K562 (cell line): ENCODE measurements at regions not wholly inside any gene's neighbourhood (a gene's known extent, or its start where the extent isn't known, plus 50 kb on each side); places are given as distances from the start of the nearest gene placed in this dataset.

Experiments
- ATAC-seq: fragments of 200-7000 bp; cut with Tn5 transposase; 3 replicates; pipeline ENCODE4 v1.9.1; 2020; ENCODE audit warnings: moderate library complexity
- BruUV-seq: library from RNA; stranded (reverse); fragments of 400-500 nt; replicated peaks from 2 replicates; lab custom pipeline; 2021; lab: Mats Ljungman, UMichigan
- CTCF ChIA-PET: fragments of 300-600 bp; formaldehyde crosslinking; extraction: SDS; loops from one replicate; lab custom pipeline; 2021; ENCODE audit warnings: low intra/inter-chr PET ratio; lab: Yijun Ruan, JAX
- POLR2A ChIA-PET: fragments of 300-600, 350-650 bp; sonication (Branson Sonifier 250); formaldehyde crosslinking; extraction: SDS; loops from one replicate; lab custom pipeline; 2021; ENCODE audit warnings: antibody characterized with exemption, inconsistent platforms; lab: Yijun Ruan, JAX
- DNase-seq, 4 experiments: peaks; one replicate each; pipeline versions ENCODE4 v3.0.0 to v3.0.0-alpha.2; 2011 to 2018; ENCODE audit warnings: low spot score in 3 of 4, mixed read lengths in 3 of 4; ENCODE audit errors: extremely low read depth in 1 of 4
- FAIRE-seq: peaks from 2 replicates; lab custom pipeline; 2011; peaks lifted over from hg19 to GRCh38; lab: Jason Lieb, UNC
- H2AFZ ChIP-seq: 2 replicates; pipeline ENCODE4 v1.6.0; 2011; ENCODE audit warnings: low read depth, low read length, control low read depth, inconsistent platforms
- H3K27ac ChIP-seq: fragments of 200-600 bp; 3 replicates; pipeline ENCODE4 v1.8.0; 2011; ENCODE audit warnings: low read depth, mild to moderate bottlenecking, control low read depth, inconsistent platforms, low read length, moderate library complexity, mixed read lengths; ENCODE audit errors: extremely low read depth
- H3K27me3 ChIP-seq, 2 experiments: fragments of 300-600 bp in 1 of 2; 2 replicates in 1 of 2; 3 replicates in 1 of 2; pipeline versions ENCODE4 v1.6.0 to v1.8.0; 2011; ENCODE audit warnings: inconsistent platforms in 2 of 2, low read length in 2 of 2, mild to moderate bottlenecking in 1 of 2, mixed read lengths in 1 of 2, moderate library complexity in 1 of 2; ENCODE audit not compliant: control insufficient read depth in 2 of 2, insufficient read depth in 2 of 2
- H3K36me3 ChIP-seq: fragments of 300-600 bp; 3 replicates; pipeline ENCODE4 v1.8.0; 2011; ENCODE audit warnings: mild to moderate bottlenecking, low read length, inconsistent platforms; ENCODE audit not compliant: control insufficient read depth, insufficient read depth
- H3K4me1 ChIP-seq, 2 experiments: fragments of 200-600 bp in 1 of 2; replicated peaks in 1 of 2; 2 replicates in 1 of 2; 3 replicates in 1 of 2; pipeline versions ENCODE4 v1.5.1 to v1.8.0; 2011; ENCODE audit warnings: inconsistent platforms in 2 of 2, low read length in 2 of 2, mild to moderate bottlenecking in 1 of 2, mixed read lengths in 1 of 2, moderate library complexity in 1 of 2; ENCODE audit not compliant: control insufficient read depth in 2 of 2, insufficient read depth in 2 of 2
- H3K4me2 ChIP-seq: 2 replicates; pipeline ENCODE4 v1.6.1; 2011; ENCODE audit warnings: low read length, control low read depth, inconsistent platforms, mixed read lengths; ENCODE audit not compliant: insufficient read depth
- H3K4me3 ChIP-seq: fragments of 200-600 bp; sonication (generic), shearing (Covaris generic); 2 replicates; pipeline ENCODE4 v1.5.1; 2016; ENCODE audit warnings: control low read depth, inconsistent platforms
- H3K79me2 ChIP-seq: fragments of 200-600 bp; 3 replicates; pipeline ENCODE4 v1.8.0; 2011; ENCODE audit warnings: low read length, inconsistent platforms; ENCODE audit not compliant: control insufficient read depth, insufficient read depth
- H3K9ac ChIP-seq, 2 experiments: 2 replicates each; pipeline versions ENCODE4 v1.6.0 to v1.6.1; 2011; ENCODE audit warnings: low read depth in 2 of 2, low read length in 2 of 2, control low read depth in 1 of 2, inconsistent platforms in 1 of 2, mild to moderate bottlenecking in 1 of 2, mixed read lengths in 1 of 2; ENCODE audit not compliant: insufficient read depth in 1 of 2
- H3K9me1 ChIP-seq: one replicate; pipeline ENCODE4 v1.6.0; 2011; ENCODE audit warnings: inconsistent platforms, mild to moderate bottlenecking, low read length, moderate library complexity; ENCODE audit not compliant: control insufficient read depth, insufficient read depth
- H3K9me3 ChIP-seq: replicated peaks from 2 replicates; pipeline ENCODE4 v1.5.1; 2011; ENCODE audit warnings: low read depth, low read length, inconsistent platforms; ENCODE audit not compliant: control insufficient read depth, insufficient read depth
- H4K20me1 ChIP-seq: replicated peaks from 2 replicates; pipeline ENCODE4 v1.6.1; 2011; ENCODE audit warnings: low read length, inconsistent platforms, mixed read lengths; ENCODE audit not compliant: control insufficient read depth, insufficient read depth
- ETS1 ChIP-seq: conservative IDR thresholded peaks from 2 replicates; pipeline ENCODE4 v1.6.1; 2011; ENCODE audit warnings: low read depth, mild to moderate bottlenecking, low read length; ENCODE audit not compliant: control insufficient read depth
- GATAD2B ChIP-seq: fragments of 450-650 bp; IDR thresholded peaks from 2 replicates; pipeline ENCODE4 v1.6.1; 2017; ENCODE audit warnings: mild to moderate bottlenecking, borderline replicate concordance
- TGIF2 ChIP-seq: sonication (generic); formaldehyde crosslinking; IDR thresholded peaks from 2 replicates; pipeline ENCODE4 v1.8.1; 2022; ENCODE audit warnings: mild to moderate bottlenecking, missing genetic modification reagents, moderate library complexity
- WGBS: fragments of 100-300 bp; shearing (Covaris generic); methylation state at CpG from one replicate; pipeline ENCODE4 v1.1.6; 2016; ENCODE audit warnings: low coverage, mixed read lengths; ENCODE audit not compliant: insufficient coverage; ENCODE audit errors: missing lambda C conversion rate; 5-methylcytosine and 5-hydroxymethylcytosine counted together
- in situ Hi-C: fragments of 300-500 bp; cut with MboI; formaldehyde crosslinking; loops from 4 replicates; pipeline ENCODE4 v1.15.0; 2018; ENCODE audit warnings: inconsistent platforms, mixed read lengths
- intact Hi-C: fragments of 100-400 bp; cut with micrococcal nuclease; formaldehyde crosslinking; loops from 2 replicates; pipeline ENCODE4 v1.14.2; 2022
- TF ChIP-seq, protein P1 (sequence below): sonication (generic); formaldehyde crosslinking; IDR thresholded peaks from 2 replicates; pipeline ENCODE4 v1.8.0; 2023; ENCODE audit warnings: mild to moderate bottlenecking, missing genetic modification reagents

DNA sequence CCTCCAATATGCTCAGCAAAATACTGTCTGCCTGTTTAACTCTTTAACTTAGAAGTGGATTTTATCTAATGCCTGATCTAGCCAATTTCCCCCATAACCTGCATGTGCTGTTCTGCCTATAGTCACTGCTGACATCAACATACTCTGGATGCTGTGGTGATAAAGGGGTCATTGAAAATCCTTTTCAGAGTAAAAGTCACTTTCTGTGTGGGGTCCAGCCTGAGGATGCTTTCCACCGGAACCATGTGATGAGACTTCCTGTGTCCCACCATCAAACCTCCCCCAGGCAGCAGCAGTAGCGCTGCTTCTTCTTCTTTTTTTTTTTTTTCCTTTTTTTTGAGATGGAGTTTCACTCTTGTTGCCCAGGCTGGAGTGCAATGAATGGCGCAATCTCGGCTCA is 607.0 kb downstream of the BCL11B start:
- 0% methylated on average over 3 of the region's 4 CpGs for WGBS
- in situ Hi-C loops (no loop called here), intact Hi-C loops (no loop called here)
- no peak overlapping the region for H3K9ac ChIP-seq
- no peaks in the 10 kb centered on the region for H3K79me2 ChIP-seq
- H4K20me1 ChIP-seq: no peaks in the 10 kb centered on the region
- BruUV-seq: no TSS peak
- H3K27me3 ChIP-seq: no peaks in the 10 kb centered on the region
- H3K27ac ChIP-seq: no peak overlapping the region
- TF ChIP-seq GATAD2B: no peak
- TF ChIP-seq, protein P1, sequence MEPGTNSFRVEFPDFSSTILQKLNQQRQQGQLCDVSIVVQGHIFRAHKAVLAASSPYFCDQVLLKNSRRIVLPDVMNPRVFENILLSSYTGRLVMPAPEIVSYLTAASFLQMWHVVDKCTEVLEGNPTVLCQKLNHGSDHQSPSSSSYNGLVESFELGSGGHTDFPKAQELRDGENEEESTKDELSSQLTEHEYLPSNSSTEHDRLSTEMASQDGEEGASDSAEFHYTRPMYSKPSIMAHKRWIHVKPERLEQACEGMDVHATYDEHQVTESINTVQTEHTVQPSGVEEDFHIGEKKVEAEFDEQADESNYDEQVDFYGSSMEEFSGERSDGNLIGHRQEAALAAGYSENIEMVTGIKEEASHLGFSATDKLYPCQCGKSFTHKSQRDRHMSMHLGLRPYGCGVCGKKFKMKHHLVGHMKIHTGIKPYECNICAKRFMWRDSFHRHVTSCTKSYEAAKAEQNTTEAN (CRISPR knock-in tag): no peak
- TF ChIP-seq TGIF2 (CRISPR knock-in tag): no peak
- no peak for TF ChIP-seq ETS1
- no peak for ATAC-seq
- H2AFZ ChIP-seq: no peak overlapping the region
- ChIA-PET CTCF (no interaction called here), POLR2A (no interaction called here)
- H3K9me1 ChIP-seq: no peaks in the 10 kb centered on the region
- FAIRE-seq: no peak
- H3K4me2 ChIP-seq: no peak overlapping the region
- H3K9me3 ChIP-seq: no peaks in the 10 kb centered on the region
- H3K36me3 ChIP-seq: no peaks in the 10 kb centered on the region
- no peak overlapping the region for H3K4me3 ChIP-seq
- DNase-seq: no peak
- no peaks in the 10 kb centered on the region for H3K4me1 ChIP-seq
